ENCODE measurements at regions not wholly inside any gene's neighbourhood (a gene's known extent, or its start where the extent isn't known, plus 50 kb on each side); places are given as distances from the start of the nearest gene placed in this dataset.

DNA sequence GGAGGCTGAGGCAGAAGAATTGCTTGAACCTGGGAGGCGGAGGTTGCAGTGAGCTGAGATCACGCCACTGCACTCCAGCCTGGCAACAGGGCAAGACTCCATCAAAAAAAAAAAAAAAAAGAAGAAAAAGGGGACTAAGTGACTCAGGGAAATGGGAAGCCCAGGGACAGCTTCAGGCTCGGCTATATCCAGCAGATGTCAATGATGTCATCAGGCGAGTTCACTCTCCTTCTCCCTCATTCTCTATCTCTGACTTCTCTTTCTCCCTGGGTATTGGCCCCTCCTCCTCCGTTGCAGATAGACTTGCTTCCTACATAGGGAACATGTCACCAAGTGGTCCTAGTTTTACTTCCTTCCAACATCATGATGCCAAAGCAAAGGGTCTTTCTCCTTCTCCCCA is 316.8 kb downstream of the TFAP2C start:
- no peak overlapping the region for H2BK5ac ChIP-seq (ENCODE audit: insufficient read length, low read length)
- H3K4me1 ChIP-seq (ENCODE audit: insufficient read depth, low read length): no peaks in the 10 kb centered on the region
- H4K91ac ChIP-seq (ENCODE audit: insufficient read length, low read depth, low read length): no peak overlapping the region
- Mint-ChIP-seq H3K4me3 (no peak overlapping the region), H3K27ac (no peak overlapping the region), H3K27me3 (ENCODE audit: low read depth) (peaks cover 20% of the 10 kb centered on the region), H3K9me3 (no peaks in the 10 kb centered on the region), H3K4me1 (peaks cover 5 to 13% of the 10 kb centered on the region in 2 experiments), H3K36me3 (ENCODE audit: insufficient read depth in 1 of 3, low read depth in 3 of 3) (no peaks in the 10 kb centered on the region)
- WGBS (ENCODE audit: extremely low coverage, insufficient read length, low lambda C conversion rate): no CpG with 5 or more reads among the region's 5 CpGs
- TF ChIP-seq, protein P1, sequence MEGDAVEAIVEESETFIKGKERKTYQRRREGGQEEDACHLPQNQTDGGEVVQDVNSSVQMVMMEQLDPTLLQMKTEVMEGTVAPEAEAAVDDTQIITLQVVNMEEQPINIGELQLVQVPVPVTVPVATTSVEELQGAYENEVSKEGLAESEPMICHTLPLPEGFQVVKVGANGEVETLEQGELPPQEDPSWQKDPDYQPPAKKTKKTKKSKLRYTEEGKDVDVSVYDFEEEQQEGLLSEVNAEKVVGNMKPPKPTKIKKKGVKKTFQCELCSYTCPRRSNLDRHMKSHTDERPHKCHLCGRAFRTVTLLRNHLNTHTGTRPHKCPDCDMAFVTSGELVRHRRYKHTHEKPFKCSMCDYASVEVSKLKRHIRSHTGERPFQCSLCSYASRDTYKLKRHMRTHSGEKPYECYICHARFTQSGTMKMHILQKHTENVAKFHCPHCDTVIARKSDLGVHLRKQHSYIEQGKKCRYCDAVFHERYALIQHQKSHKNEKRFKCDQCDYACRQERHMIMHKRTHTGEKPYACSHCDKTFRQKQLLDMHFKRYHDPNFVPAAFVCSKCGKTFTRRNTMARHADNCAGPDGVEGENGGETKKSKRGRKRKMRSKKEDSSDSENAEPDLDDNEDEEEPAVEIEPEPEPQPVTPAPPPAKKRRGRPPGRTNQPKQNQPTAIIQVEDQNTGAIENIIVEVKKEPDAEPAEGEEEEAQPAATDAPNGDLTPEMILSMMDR (conservative IDR thresholded peaks at IDR 0.05): no peak
- H4K20me1 ChIP-seq (ENCODE audit: control insufficient read depth, insufficient read depth, insufficient read length): no peaks in the 10 kb centered on the region
- H3K9me3 ChIP-seq (ENCODE audit: control insufficient read depth, low read depth, low read length): no peaks in the 10 kb centered on the region
- H3K79me1 ChIP-seq (ENCODE audit: insufficient read depth, low read depth, low read length, poor library complexity, severe bottlenecking): no peaks in the 10 kb centered on the region
- H3K79me2 ChIP-seq (ENCODE audit: insufficient read depth, low read length): no peaks in the 10 kb centered on the region
- H2BK20ac ChIP-seq (ENCODE audit: low read depth, low read length, poor library complexity, severe bottlenecking): no peak overlapping the region
- no peak overlapping the region for H4K5ac ChIP-seq (ENCODE audit: insufficient read length, low read depth, low read length)
- no peak overlapping the region for H2BK12ac ChIP-seq (ENCODE audit: insufficient read length, low read depth, low read length)
- DNase-seq: no peak
- H3K4ac ChIP-seq (ENCODE audit: low read depth, low read length): no peak overlapping the region
- no peak overlapping the region for H3K23ac ChIP-seq (ENCODE audit: insufficient read length, low read depth, low read length)
- H2AK5ac ChIP-seq (ENCODE audit: insufficient read length, low read length): no peak overlapping the region
- no peak overlapping the region for H2AFZ ChIP-seq (ENCODE audit: low read length)
- H2BK15ac ChIP-seq (ENCODE audit: low read depth, low read length): no peak overlapping the region
- H3K27me3 ChIP-seq (ENCODE audit: insufficient read depth, low read length): no peaks in the 10 kb centered on the region
- H3K4me2 ChIP-seq (ENCODE audit: insufficient read depth, insufficient read length, low read length): no peak overlapping the region
- H3K18ac ChIP-seq (ENCODE audit: insufficient read length, low read depth, low read length): no peak overlapping the region
- H3K9ac ChIP-seq (ENCODE audit: extremely low read depth, insufficient read length, low read length): no peak overlapping the region
- no peak overlapping the region for H2BK120ac ChIP-seq (ENCODE audit: low read depth, low read length, poor library complexity, severe bottlenecking)
- H3K14ac ChIP-seq (ENCODE audit: insufficient read depth, low read length): no peak overlapping the region
- H3K27ac ChIP-seq (ENCODE audit: insufficient read length, low read depth, low read length): no peak overlapping the region
- H3T11ph ChIP-seq (ENCODE audit: low read length): no peak overlapping the region
- no peak overlapping the region for H3K56ac ChIP-seq (ENCODE audit: insufficient read length, low read depth, low read length)
- no peaks in the 10 kb centered on the region for H3K23me2 ChIP-seq (ENCODE audit: insufficient read length, low read depth, low read length, poor library complexity, severe bottlenecking)
- H4K8ac ChIP-seq (replicated peaks; ENCODE audit: insufficient read length, low read depth, low read length): no peak overlapping the region
